22Rv1 (cell line): ENCODE measurements at regions not wholly inside any gene's neighbourhood (a gene's known extent, or its start where the extent isn't known, plus 50 kb on each side); places are given as distances from the start of the nearest gene placed in this dataset.
"Not testable (repeated sequence)": the region's sequence is repeated elsewhere in the genome, so short reads cannot be mapped to it uniquely, and the experiment has no call there.

Experiments used
- H3K27ac ChIP-seq: fragments of 450-650 bp; 2 replicates; pipeline ENCODE4 v1.5.1; 2017
- ZFX ChIP-seq: fragments of 450-650 bp; IDR thresholded peaks from 2 replicates; pipeline ENCODE4 v1.6.1; 2017; ENCODE audit warnings: antibody characterized with exemption, borderline replicate concordance
- TF ChIP-seq, protein P1 (sequence below): fragments of 450-650 bp; IDR thresholded peaks from 2 replicates; pipeline ENCODE4 v1.5.1; 2017; ENCODE audit warnings: mild to moderate bottlenecking

- no peak for TF ChIP-seq ZFX
- TF ChIP-seq, protein P1, sequence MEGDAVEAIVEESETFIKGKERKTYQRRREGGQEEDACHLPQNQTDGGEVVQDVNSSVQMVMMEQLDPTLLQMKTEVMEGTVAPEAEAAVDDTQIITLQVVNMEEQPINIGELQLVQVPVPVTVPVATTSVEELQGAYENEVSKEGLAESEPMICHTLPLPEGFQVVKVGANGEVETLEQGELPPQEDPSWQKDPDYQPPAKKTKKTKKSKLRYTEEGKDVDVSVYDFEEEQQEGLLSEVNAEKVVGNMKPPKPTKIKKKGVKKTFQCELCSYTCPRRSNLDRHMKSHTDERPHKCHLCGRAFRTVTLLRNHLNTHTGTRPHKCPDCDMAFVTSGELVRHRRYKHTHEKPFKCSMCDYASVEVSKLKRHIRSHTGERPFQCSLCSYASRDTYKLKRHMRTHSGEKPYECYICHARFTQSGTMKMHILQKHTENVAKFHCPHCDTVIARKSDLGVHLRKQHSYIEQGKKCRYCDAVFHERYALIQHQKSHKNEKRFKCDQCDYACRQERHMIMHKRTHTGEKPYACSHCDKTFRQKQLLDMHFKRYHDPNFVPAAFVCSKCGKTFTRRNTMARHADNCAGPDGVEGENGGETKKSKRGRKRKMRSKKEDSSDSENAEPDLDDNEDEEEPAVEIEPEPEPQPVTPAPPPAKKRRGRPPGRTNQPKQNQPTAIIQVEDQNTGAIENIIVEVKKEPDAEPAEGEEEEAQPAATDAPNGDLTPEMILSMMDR = no peak
Observed at GRCh38 chrX:952816-953215, 259.6 kb downstream of the CRLF2 start.

DNA sequence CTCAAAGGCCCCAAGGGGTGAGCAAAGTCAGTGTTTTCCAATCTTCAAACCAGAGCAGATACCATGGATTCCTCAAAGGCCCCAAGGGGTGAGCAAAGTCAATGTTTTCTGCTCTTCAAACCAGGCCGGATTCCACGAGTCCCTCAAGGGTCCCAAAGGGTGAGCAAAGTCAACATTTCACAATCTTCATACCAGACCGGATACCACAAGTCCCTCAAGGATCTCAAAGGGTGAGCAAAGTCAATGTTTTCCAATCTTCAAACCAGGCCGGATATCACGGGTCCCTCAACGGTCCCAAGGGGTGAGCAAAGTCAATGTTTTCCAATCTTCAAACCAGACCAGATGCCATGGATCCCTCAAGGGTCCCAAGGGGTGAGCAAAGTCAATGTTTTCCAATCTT is 265.2 kb downstream of the CRLF2 start:
- H3K27ac ChIP-seq = not testable (repeated sequence)

More at GRCh38 chrX:952816-953215, 259.6 kb downstream of the CRLF2 start:
- H3K27ac ChIP-seq = no peak overlapping the region

DNA sequence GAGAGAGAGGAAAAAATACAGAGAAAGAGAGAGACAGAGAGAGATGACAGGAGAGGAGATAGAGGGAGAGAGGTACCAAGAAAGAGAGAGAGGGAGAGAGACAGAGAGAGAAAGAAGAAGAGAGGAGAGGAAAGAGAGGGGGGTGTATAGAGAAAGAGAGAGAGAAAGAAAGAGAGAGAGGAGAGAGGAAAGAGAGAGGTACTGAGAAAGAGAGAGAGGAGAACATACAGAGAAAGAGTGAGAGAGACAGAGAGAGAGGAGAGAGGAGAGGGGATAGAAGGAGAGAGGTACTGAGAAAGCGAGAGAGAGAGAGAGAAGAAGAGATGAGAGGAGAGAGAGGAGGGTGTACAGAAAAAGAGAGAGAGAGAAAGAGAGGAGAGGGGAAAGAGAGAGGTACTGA is 269.4 kb downstream of the CRLF2 start:
- TF ChIP-seq, protein P1 = no peak
- TF ChIP-seq ZFX = no peak
- H3K27ac ChIP-seq = no peak overlapping the region

- H3K27ac ChIP-seq = no peak overlapping the region
- TF ChIP-seq ZFX = no peak
- TF ChIP-seq, protein P1 = no peak
Observed at GRCh38 chrX:940691-941090, 271.8 kb downstream of the CRLF2 start.

DNA sequence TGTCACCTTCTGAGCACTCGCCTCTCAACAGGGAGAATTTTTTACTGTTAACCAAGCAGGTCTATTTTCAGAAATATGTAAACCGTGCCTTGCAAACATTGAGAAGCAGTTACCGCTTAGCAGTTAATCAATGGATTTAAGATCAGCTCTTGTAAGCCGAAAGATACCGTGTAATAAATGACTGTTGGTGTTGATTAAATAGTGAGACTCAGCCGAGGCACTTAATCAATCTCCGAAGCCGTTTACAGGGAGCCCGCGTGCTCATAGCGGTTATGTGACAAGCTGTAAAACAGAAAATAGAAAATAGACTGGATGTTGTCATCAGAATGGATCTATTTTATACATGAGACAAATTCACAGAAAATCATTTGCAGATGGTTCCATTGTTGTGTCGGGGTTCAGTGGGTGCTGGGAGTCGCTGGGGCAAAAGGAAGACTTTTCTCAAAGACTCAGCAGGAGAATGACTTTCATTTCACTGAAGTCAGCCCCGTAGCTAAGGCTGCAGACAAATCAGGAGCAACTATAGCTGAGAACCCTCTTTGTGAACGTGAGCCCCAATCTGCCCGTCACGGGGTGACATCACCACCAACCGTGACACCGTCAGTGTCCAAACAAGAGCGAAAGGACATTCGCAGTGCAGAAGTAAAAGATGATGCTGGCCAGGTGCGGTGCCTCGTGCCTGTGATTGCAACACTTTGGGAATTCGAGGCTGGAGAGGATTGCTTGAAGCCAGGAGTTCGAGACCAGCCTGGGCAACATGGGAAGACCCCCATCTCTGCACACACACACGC is 275.3 kb downstream of the CRLF2 start:
- H3K27ac ChIP-seq = no peak overlapping the region
- TF ChIP-seq, protein P1 = no peak
- TF ChIP-seq ZFX = no peak

DNA sequence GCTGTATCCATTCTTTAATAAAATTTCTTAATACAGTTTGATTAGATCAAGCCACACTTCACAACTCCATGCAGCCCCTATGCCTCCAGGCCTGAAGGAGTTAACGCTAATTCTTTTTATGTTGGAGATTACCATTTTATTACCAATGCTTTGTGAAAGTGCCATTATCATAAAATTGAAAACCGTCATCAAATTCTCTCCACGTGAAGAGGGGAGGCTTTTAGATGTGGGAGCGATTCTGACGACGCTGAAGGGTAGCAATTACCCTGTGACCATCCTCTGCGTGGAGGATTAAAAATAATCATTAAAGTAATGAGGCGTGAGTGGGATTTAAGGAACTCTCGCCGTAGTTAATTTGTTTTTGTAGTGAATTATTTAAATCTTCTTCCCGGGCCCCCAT is 278.8 kb downstream of the CRLF2 start:
- TF ChIP-seq ZFX = no peak
- TF ChIP-seq, protein P1 = no peak
- H3K27ac ChIP-seq = no peak overlapping the region

DNA sequence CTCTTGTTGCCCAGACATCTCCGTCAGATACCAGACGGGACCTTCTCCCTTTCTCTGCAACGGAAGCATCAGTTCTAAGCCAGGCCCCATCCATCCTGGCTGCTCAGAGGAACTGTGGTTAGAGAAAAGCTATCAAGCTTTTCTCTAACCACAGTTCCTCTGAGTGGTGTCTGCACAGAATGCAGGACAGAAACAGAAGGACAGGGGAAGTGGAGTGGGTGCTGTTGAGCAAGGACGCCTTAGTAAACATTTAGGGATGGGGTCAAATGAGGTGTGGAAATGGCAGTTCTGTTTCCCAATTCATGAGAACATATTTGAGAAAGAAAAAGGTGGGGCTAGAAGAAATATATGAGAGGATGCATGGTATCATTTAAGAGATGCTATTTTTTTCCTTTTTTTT is 283.8 kb downstream of the CRLF2 start:
- H3K27ac ChIP-seq = no peak overlapping the region
- TF ChIP-seq, protein P1 = no peak
- TF ChIP-seq ZFX = no peak

- no peak overlapping the region for H3K27ac ChIP-seq
- TF ChIP-seq, protein P1 = no peak
- no peak for TF ChIP-seq ZFX
Observed at GRCh38 chrX:926991-927390, 285.5 kb downstream of the CRLF2 start.
